Endothelial cell of umbilical vein (primary cell): ENCODE measurements at regions not wholly inside any gene's neighbourhood (a gene's known extent, or its start where the extent isn't known, plus 50 kb on each side); places are given as distances from the start of the nearest gene placed in this dataset.

Experiments
- BruUV-seq: library from RNA; stranded (reverse); fragments of 400-500 nt; replicated peaks from 2 replicates; lab custom pipeline; 2021; lab: Mats Ljungman, UMichigan
- CTCF ChIA-PET: fragments of 300-600, 350-600 bp; sonication (Branson Sonifier 250); formaldehyde crosslinking; loops from one replicate; lab custom pipeline; 2021; ENCODE audit warnings: antibody characterized with exemption, inconsistent platforms; lab: Charles Lee
- POLR2A ChIA-PET: fragments of 300-600, 350-600 bp; sonication (Branson Sonifier 250); formaldehyde crosslinking; loops from one replicate; lab custom pipeline; 2021; ENCODE audit warnings: antibody characterized with exemption, inconsistent platforms; lab: Charles Lee
- DNase-seq: peaks from one replicate; pipeline ENCODE4 v3.0.0-alpha.2; 2011; ENCODE audit warnings: low read depth, low spot score
- FAIRE-seq: peaks from 2 replicates; lab custom pipeline; 2011; peaks lifted over from hg19 to GRCh38; lab: Jason Lieb, UNC
- H2AFZ ChIP-seq: 2 replicates; pipeline ENCODE4 v1.6.0; 2012; ENCODE audit warnings: low read depth, low read length, control low read depth, inconsistent platforms
- H3K27ac ChIP-seq: 2 replicates; pipeline ENCODE4 v1.5.1; 2011; ENCODE audit warnings: low read depth, mild to moderate bottlenecking, control low read depth, low read length, moderate library complexity; ENCODE audit not compliant: insufficient read depth
- H3K27me3 ChIP-seq, 2 experiments: 2 replicates each; pipeline versions ENCODE4 v1.6.0 to v1.6.1; 2011; ENCODE audit warnings: low read length in 2 of 2, mixed read lengths in 1 of 2; ENCODE audit not compliant: control insufficient read depth in 2 of 2, insufficient read depth in 2 of 2
- H3K36me3 ChIP-seq, 2 experiments: 2 replicates in 1 of 2; 3 replicates in 1 of 2; pipeline ENCODE4 v1.5.1; 2011; ENCODE audit warnings: low read length in 2 of 2, mild to moderate bottlenecking in 1 of 2, moderate library complexity in 1 of 2; ENCODE audit not compliant: control insufficient read depth in 2 of 2, insufficient read depth in 2 of 2; ENCODE audit errors: extremely low read depth in 1 of 2
- H3K4me1 ChIP-seq: 3 replicates; pipeline ENCODE4 v1.5.1; 2011; ENCODE audit warnings: mild to moderate bottlenecking, low read length; ENCODE audit not compliant: control insufficient read depth, insufficient read depth; ENCODE audit errors: extremely low read depth
- H3K4me2 ChIP-seq: 2 replicates; pipeline ENCODE4 v1.6.1; 2011; ENCODE audit warnings: low read length, control low read depth, mixed read lengths; ENCODE audit not compliant: insufficient read depth
- H3K4me3 ChIP-seq, 3 experiments: fragments of 200-600 bp in 1 of 3; sonication (generic), shearing (Covaris generic) in 1 of 3; replicated peaks in 1 of 3; 2 replicates each; pipeline ENCODE4 v1.5.1; 2011 to 2016; ENCODE audit warnings: control low read depth in 3 of 3, low read length in 3 of 3, mild to moderate bottlenecking in 2 of 3, inconsistent platforms in 1 of 3, low read depth in 1 of 3, moderate library complexity in 1 of 3; ENCODE audit not compliant: insufficient read depth in 1 of 3
- H3K79me2 ChIP-seq: 2 replicates; pipeline ENCODE4 v1.6.0; 2012; ENCODE audit warnings: low read length, inconsistent platforms; ENCODE audit not compliant: control insufficient read depth, insufficient read depth
- H3K9ac ChIP-seq: replicated peaks from 2 replicates; pipeline ENCODE3; 2011; ENCODE audit warnings: low read length, control low read depth; ENCODE audit not compliant: insufficient read depth; ENCODE audit errors: extremely low read depth
- H3K9me1 ChIP-seq: replicated peaks from 3 replicates; pipeline ENCODE4 v1.6.0; 2011; ENCODE audit warnings: mild to moderate bottlenecking, low read length; ENCODE audit not compliant: control insufficient read depth, insufficient read depth; ENCODE audit errors: extremely low read depth
- H3K9me3 ChIP-seq: replicated peaks from 2 replicates; pipeline ENCODE4 v1.5.1; 2012; ENCODE audit warnings: low read length, inconsistent platforms; ENCODE audit not compliant: control insufficient read depth, insufficient read depth
- H4K20me1 ChIP-seq: replicated peaks from 2 replicates; pipeline ENCODE3; 2011; ENCODE audit warnings: mild to moderate bottlenecking, low read length; ENCODE audit not compliant: control insufficient read depth, insufficient read depth; ENCODE audit errors: extremely low read depth
- EZH2 ChIP-seq: IDR thresholded peaks from 2 replicates; pipeline ENCODE4 v1.6.1; 2012; ENCODE audit warnings: borderline replicate concordance, low read depth, mild to moderate bottlenecking, moderate library complexity, low read length, inconsistent platforms; ENCODE audit not compliant: severe bottlenecking
- FOS ChIP-seq: IDR thresholded peaks from 2 replicates; pipeline ENCODE4 v1.6.1; 2011; ENCODE audit warnings: mild to moderate bottlenecking, low read length, moderate library complexity, borderline replicate concordance; ENCODE audit not compliant: insufficient read depth
- JUN ChIP-seq: IDR thresholded peaks from 2 replicates; pipeline ENCODE4 v1.6.1; 2011; ENCODE audit warnings: borderline replicate concordance, low read depth; ENCODE audit not compliant: insufficient read length, insufficient read depth
- MAX ChIP-seq: IDR thresholded peaks from 2 replicates; pipeline ENCODE4 v1.6.1; 2011; ENCODE audit not compliant: insufficient read depth, insufficient read length
- MYC ChIP-seq: IDR thresholded peaks from one replicate; pipeline ENCODE4 v1.6.1; 2011; ENCODE audit warnings: mild to moderate bottlenecking, low read depth, low read length
- POLR2AphosphoS5 ChIP-seq: IDR thresholded peaks from 2 replicates; pipeline ENCODE4 v1.6.1; 2012; ENCODE audit warnings: low read depth, mild to moderate bottlenecking, control low read depth, low read length, moderate library complexity; ENCODE audit not compliant: insufficient read depth
- dilution Hi-C: fragments of 300-500 bp; cut with MboI; formaldehyde crosslinking; loops from one replicate; pipeline ENCODE4 v1.15.0; 2019; ENCODE audit warnings: low sequenced_read_pairs; ENCODE audit not compliant: extremely low pct_ligation_motif_present
- intact Hi-C: fragments of 100-400 bp; cut with micrococcal nuclease; formaldehyde crosslinking; loops from one replicate; pipeline ENCODE4 v1.10.0; 2022

- no TSS peak for BruUV-seq
- POLR2A ChIA-PET, result no interaction called here
- Histone ChIP-seq H2AFZ (no peak overlapping the region), H3K4me3 (no peak overlapping the region), H3K36me3 (no peaks in the 10 kb centered on the region), H3K27me3 (no peaks in the 10 kb centered on the region), H3K4me2 (no peak overlapping the region), H3K27ac (no peak overlapping the region), H4K20me1 (no peaks in the 10 kb centered on the region), H3K79me2 (peaks cover 10% of the 10 kb centered on the region), H3K4me1 (no peaks in the 10 kb centered on the region), H3K9me1 (no peaks in the 10 kb centered on the region), H3K9ac (no peak overlapping the region), H3K9me3 (no peaks in the 10 kb centered on the region)
- FAIRE-seq (no peak), DNase-seq (no peak)
- TF ChIP-seq MYC (no peak), JUN (no peak), MAX (no peak), EZH2 (no peak), POLR2AphosphoS5 (no peak), FOS (no peak)
- CTCF ChIA-PET, result interaction anchor here (0.7 to 1.2 kb wide), 2 partner anchors 9 kb away, joined by 3 to 5 read pairs; no protein-coding TSS in a partner anchor
- intact Hi-C loops (no loop called here), dilution Hi-C loops (no loop called here)
Observed at GRCh38 chr13:99075268-99076191, 97.7 kb upstream of the DOCK9 start.
